GM12865 (cell line): ENCODE measurements at regions not wholly inside any gene's neighbourhood (a gene's known extent, or its start where the extent isn't known, plus 50 kb on each side); places are given as distances from the start of the nearest gene placed in this dataset.

Source experiments
- DNase-seq: peaks from one replicate; pipeline ENCODE4 v3.0.0; 2010; ENCODE audit warnings: low read depth
- H3K4me3 ChIP-seq: 2 replicates; pipeline ENCODE4 v1.5.1; 2011; ENCODE audit warnings: mild to moderate bottlenecking, low read depth, low read length, control low read depth
- CTCF ChIP-seq: IDR thresholded peaks from 2 replicates; pipeline ENCODE4 v1.5.1; 2011; ENCODE audit warnings: low read length, control low read depth, low read depth, inconsistent platforms; ENCODE audit not compliant: insufficient read depth; ENCODE audit errors: missing control alignments

DNA sequence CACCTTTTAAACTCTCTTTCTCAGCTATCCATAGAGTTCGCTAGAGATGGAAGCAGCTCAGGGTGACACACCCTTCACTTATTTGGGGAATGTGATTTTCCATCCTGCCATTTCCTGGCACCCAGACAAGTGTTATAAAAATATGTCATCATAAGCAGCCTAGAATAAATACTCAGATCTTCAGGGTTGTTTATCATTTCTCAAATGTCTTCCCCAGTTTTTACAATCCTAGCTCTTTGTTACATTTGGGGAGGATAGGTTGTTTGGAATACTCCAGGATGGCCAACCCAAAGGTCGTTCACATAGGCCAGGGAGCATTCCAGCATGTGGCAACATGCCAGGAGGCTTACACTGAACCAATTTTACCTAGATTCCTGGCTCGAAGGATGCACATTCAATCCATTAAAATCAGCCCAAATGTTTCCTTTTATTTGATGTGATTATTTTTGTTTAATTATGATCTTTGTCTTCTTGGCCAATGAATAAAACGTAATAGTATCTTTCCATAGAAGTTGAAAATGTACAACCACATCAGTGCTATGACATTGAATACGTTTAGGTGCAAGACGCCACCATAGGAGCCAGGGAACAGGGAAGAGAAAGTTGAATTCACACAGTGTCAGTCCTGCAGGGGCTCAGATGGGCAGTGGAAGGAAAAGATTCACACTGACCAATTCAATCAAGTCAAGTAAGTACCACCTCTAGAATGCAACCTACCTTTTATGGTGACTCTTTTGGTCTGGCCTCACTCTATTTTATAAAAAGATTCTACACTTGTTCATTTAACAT, 537.7 kb upstream of the MDFIC2 start:
- no peak overlapping the region for H3K4me3 ChIP-seq
- no peak for TF ChIP-seq CTCF
- DNase-seq = no peak

GRCh38 chr3:70840106-70840870, 527.9 kb upstream of the MDFIC2 start:
- DNase-seq = no peak
- no peak overlapping the region for H3K4me3 ChIP-seq
- no peak for TF ChIP-seq CTCF

DNA sequence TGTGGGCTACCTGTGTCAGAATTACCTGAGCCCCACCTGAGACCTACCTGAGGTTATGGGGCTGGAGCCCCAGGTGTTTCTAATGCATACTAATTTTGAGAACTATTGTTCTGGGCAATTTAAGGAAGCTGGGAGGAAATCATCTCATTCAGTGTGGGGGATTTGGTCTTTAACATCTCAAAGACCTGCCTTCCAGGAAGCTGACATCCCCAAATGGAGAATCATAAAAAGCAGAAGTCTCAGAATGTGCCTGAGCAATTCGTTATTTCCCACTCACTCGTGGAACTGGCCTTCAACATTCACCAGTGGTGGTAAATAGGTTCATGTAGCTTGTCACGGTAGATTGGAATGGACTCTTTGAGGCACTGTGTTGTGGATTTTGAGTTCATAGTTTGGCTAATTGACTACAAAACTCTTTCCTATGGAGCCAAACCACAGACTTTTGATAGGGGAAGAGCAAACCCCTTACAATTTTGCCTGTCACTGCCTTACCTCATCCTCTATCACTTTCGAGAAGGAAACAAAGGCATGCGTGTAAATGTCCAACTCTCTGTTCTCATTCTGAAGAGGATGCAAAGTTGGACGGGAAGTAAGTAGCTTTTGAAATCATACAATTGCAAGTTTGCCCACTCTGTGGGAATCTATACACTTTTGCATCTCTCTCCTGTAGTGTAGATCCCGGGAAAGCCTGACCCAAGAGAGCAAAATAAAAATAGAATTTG, 521.0 kb upstream of the MDFIC2 start:
- H3K4me3 ChIP-seq = no peak overlapping the region
- TF ChIP-seq CTCF = no peak
- no peak for DNase-seq

DNA sequence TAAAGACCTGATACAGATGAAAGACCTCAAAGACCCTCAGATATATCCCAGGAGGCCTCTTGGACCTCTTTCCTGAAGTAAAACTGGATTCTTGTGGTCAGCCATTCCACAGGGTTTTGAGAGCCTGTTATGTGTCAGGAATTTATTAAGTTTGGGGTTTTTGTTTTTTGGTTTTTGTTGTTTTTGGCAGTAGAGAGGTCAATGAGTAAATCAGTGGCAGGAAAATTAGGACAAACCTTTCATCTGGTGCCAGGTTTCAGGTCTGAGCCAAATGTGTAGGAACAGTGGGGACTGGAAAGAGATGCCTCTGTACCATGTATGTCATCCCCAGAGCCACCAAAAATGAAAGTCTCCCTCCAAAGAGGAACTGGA, 520.4 kb upstream of the MDFIC2 start:
- no peak overlapping the region for H3K4me3 ChIP-seq
- no peak for DNase-seq
- TF ChIP-seq CTCF = no peak

DNA sequence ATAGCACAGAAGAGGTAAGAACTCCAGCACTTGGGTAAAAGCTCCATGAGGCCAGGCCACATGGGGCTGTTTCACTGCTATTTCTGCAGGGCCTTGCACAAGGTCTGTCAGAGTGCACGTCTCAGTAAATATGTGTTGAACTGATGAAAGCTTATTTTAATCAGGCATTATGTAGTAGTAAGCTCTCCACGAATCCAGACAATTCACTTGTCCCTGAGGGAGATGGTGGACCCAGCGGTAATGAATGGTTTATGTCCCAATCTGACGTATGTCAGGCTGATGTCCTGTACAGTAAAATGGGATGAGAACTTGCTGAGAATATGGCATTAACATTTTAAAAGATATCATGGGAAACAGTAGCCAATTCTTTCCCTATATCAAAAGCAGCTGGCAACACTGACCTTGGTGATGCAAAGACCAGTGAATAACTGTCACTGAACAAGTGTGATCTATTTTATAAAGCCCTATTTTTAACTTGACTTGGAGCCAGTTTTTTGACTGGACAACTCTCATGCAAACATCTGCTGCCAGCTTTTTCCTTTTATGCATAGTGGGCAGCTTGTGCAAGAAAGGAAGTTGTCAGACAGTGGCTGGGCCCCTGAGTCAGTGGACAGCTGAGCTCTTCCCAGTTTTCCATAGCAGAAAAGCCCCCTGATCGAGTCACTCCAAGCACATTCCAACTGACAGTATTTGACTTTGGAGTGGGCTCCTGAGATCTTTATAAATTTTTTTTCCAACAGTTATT, 519.8 kb upstream of the MDFIC2 start:
- H3K4me3 ChIP-seq = no peak overlapping the region
- no peak for DNase-seq
- TF ChIP-seq CTCF = no peak

DNA sequence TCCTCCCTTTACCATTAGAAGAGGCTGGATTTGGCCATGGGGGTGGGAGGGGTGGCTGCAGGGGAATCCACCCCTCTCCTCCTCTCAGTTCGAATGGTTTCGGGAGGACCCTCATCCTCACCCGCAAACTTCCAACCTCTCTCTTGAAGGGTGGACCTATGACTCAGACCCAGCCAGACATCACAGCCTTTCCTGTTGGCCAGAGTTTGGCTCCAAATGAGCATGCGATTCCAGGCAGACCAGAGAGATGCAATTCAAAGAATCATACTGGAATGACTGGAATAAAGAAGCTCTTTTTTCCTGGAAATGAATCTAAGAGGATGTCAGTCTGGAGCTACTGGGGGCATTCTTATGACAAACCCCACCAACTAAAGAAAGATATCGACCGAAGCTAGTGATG, 516.7 kb upstream of the MDFIC2 start:
- DNase-seq = no peak
- TF ChIP-seq CTCF = no peak
- no peak overlapping the region for H3K4me3 ChIP-seq
